ENCODE measurements at regions not wholly inside any gene's neighbourhood (a gene's known extent, or its start where the extent isn't known, plus 50 kb on each side); places are given as distances from the start of the nearest gene placed in this dataset.

DNA sequence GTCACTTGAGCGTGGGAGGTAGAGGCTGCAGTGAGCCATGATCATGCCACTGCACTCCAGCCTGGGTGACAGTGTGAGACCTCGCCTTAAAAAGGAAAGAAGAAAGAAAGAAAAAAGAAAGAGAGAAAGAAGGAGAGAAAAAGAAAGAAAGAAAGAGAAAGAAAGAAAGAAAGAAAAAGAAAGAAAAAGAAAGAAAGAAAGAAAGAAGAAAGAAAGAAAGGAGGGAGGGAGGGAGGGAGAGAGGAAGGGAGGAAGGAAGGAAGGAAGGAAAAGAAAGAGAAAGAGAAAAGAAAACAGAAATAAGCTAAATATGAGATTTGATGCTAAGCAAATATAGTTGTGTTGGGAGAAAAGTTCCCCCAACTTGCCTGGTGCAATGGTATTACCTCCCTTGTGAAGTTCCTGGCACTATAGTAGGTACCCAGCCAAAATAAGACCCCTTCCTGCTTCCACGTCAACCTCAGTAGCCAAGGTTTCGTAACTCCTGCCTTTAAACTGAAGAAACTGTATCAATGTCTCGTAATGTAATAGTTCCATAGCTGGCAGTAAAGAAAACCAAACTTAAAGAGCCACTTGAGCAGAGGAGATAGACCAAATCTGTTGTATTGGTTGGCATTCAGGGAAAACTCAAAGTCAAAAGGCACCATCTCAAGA lies 88.1 kb upstream of the HNRNPU start (continued):
- TF ChIP-seq, protein P1, sequence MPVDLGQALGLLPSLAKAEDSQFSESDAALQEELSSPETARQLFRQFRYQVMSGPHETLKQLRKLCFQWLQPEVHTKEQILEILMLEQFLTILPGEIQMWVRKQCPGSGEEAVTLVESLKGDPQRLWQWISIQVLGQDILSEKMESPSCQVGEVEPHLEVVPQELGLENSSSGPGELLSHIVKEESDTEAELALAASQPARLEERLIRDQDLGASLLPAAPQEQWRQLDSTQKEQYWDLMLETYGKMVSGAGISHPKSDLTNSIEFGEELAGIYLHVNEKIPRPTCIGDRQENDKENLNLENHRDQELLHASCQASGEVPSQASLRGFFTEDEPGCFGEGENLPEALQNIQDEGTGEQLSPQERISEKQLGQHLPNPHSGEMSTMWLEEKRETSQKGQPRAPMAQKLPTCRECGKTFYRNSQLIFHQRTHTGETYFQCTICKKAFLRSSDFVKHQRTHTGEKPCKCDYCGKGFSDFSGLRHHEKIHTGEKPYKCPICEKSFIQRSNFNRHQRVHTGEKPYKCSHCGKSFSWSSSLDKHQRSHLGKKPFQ (tag by site-specific recombination; IDR thresholded peaks at IDR 0.05), result no peak
- TF ChIP-seq ZNF114 (tag by site-specific recombination; IDR thresholded peaks at IDR 0.05) (no peak), ZNF501 (tag by site-specific recombination; IDR thresholded peaks at IDR 0.05) (no peak), GLI2 (tag by site-specific recombination; IDR thresholded peaks at IDR 0.05; ENCODE audit: borderline replicate concordance, low read depth) (no peak), ZNF830 (tag by site-specific recombination; IDR thresholded peaks at IDR 0.05; ENCODE audit: low read depth) (no peak), ZNF366 (tag by site-specific recombination; conservative IDR thresholded peaks at IDR 0.05) (peak; percentile 93), ZFP41 (tag by site-specific recombination; IDR thresholded peaks at IDR 0.05; ENCODE audit: borderline replicate concordance) (no peak)
- TF ChIP-seq, protein P2, sequence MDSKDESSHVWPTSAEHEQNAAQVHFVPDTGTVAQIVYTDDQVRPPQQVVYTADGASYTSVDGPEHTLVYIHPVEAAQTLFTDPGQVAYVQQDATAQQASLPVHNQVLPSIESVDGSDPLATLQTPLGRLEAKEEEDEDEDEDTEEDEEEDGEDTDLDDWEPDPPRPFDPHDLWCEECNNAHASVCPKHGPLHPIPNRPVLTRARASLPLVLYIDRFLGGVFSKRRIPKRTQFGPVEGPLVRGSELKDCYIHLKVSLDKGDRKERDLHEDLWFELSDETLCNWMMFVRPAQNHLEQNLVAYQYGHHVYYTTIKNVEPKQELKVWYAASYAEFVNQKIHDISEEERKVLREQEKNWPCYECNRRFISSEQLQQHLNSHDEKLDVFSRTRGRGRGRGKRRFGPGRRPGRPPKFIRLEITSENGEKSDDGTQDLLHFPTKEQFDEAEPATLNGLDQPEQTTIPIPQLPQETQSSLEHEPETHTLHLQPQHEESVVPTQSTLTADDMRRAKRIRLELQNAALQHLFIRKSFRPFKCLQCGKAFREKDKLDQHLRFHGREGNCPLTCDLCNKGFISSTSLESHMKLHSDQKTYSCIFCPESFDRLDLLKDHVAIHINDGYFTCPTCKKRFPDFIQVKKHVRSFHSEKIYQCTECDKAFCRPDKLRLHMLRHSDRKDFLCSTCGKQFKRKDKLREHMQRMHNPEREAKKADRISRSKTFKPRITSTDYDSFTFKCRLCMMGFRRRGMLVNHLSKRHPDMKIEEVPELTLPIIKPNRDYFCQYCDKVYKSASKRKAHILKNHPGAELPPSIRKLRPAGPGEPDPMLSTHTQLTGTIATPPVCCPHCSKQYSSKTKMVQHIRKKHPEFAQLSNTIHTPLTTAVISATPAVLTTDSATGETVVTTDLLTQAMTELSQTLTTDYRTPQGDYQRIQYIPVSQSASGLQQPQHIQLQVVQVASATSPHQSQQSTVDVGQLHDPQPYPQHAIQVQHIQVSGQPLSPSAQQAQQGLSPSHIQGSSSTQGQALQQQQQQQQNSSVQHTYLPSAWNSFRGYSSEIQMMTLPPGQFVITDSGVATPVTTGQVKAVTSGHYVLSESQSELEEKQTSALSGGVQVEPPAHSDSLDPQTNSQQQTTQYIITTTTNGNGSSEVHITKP (tag by site-specific recombination; IDR thresholded peaks at IDR 0.05), result peak; percentile 34; the same call in 1 of the 2 replicates

DNA sequence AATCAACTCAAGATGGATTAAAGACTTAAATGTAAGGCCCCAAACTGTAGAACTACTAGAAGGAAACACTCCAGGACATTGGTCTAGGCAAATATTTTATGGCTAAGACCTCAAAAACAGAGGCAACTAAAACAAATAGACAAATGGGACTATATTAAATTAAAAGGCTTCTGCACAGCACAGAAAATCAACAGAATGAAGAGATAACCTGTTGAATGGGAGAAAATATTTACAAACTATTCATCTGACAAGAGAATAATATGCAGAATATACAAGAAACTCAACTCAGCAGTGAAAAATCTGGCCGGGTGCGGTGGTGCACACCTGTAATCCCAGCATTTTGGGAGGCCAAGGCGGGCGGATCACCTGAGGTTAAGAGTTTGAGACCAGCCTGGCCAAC lies 84.1 kb upstream of the HNRNPU start:
- POLR2A ChIA-PET, result no interaction called here

More for the DNA sequence above, 84.1 kb upstream of the HNRNPU start:
- H3K36me3 ChIP-seq (ENCODE audit: control insufficient read depth in 2 of 2, insufficient read depth in 1 of 2, low read length in 2 of 2), result no peaks in the 10 kb centered on the region
- CTCF ChIA-PET, result interaction anchor here (0.7 to 0.8 kb wide), 2 partner anchors 94 to 344 kb away, joined by 3 to 4 read pairs; no protein-coding TSS in a partner anchor
- TF ChIP-seq YY2 (tag by site-specific recombination; IDR thresholded peaks at IDR 0.05) (no peak), ZNF391 (tag by site-specific recombination; IDR thresholded peaks at IDR 0.05; ENCODE audit: borderline replicate concordance, low read depth) (no peak), ZNF544 (tag by site-specific recombination; IDR thresholded peaks at IDR 0.05) (no peak), ZNF48 (tag by site-specific recombination; IDR thresholded peaks at IDR 0.05) (no peak), ZNF341 (tag by site-specific recombination; IDR thresholded peaks at IDR 0.05; ENCODE audit: low read depth) (no peak), ZNF473 (tag by site-specific recombination; IDR thresholded peaks at IDR 0.05) (no peak), ZNF623 (tag by site-specific recombination; IDR thresholded peaks at IDR 0.05) (no peak), ZNF416 (tag by site-specific recombination; IDR thresholded peaks at IDR 0.05) (no peak), SCRT1 (tag by site-specific recombination; IDR thresholded peaks at IDR 0.05; ENCODE audit: borderline replicate concordance) (peak; percentile 73), HOXC10 (CRISPR knock-in tag; IDR thresholded peaks at IDR 0.05) (no peak), ZNF274 (IDR thresholded peaks at IDR 0.05; ENCODE audit: low read length) (no peak), ZNF274 (tag by site-specific recombination; IDR thresholded peaks at IDR 0.05; ENCODE audit: borderline replicate concordance) (no peak), SCRT2 (tag by site-specific recombination; IDR thresholded peaks at IDR 0.05) (peak; percentile 79), ZNF221 (tag by site-specific recombination; IDR thresholded peaks at IDR 0.05; ENCODE audit: borderline replicate concordance) (no peak)
- TF ChIP-seq, protein P2 (tag by site-specific recombination; IDR thresholded peaks at IDR 0.05), result no peak
- TF ChIP-seq, protein P3, sequence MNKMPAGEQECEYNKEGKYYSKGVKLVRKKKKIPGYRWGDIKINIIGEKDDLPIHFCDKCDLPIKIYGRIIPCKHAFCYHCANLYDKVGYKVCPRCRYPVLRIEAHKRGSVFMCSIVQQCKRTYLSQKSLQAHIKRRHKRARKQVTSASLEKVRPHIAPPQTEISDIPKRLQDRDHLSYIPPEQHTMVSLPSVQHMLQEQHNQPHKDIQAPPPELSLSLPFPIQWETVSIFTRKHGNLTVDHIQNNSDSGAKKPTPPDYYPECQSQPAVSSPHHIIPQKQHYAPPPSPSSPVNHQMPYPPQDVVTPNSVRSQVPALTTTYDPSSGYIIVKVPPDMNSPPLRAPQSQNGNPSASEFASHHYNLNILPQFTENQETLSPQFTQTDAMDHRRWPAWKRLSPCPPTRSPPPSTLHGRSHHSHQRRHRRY (tag by site-specific recombination; IDR thresholded peaks at IDR 0.05), result no peak
- no peaks in the 10 kb centered on the region for H3K4me1 ChIP-seq (ENCODE audit: control insufficient read depth, insufficient read depth, low read length)
- no peak overlapping the region for H3K27ac ChIP-seq (ENCODE audit: extremely low read depth, low read depth, low read length)
- no peaks in the 10 kb centered on the region for H3K9me3 ChIP-seq (ENCODE audit: control insufficient read depth, insufficient read depth, low read depth, low read length)
- no peak overlapping the region for H3K4me3 ChIP-seq (ENCODE audit: low read depth, low read length)

Data from HEK293 (cell line).